ENCODE measurements at regions not wholly inside any gene's neighbourhood (a gene's known extent, or its start where the extent isn't known, plus 50 kb on each side); places are given as distances from the start of the nearest gene placed in this dataset.
A peak's percentile ranks its signal among the peaks of the same experiment; 100 is the strongest.
"Not testable (repeated sequence)": the region's sequence is repeated elsewhere in the genome, so short reads cannot be mapped to it uniquely, and the experiment has no call there.

- TF ChIP-seq ZBTB33 (IDR thresholded peaks at IDR 0.05) (no peak), EGR1 (IDR thresholded peaks at IDR 0.05; ENCODE audit: low read depth in 2 of 2) (no peak), FOXA1 (IDR thresholded peaks at IDR 0.05) (no peak), TAF1 (conservative IDR thresholded peaks at IDR 0.05) (no peak), MAX (IDR thresholded peaks at IDR 0.05) (no peak)
Measured at GRCh38 chr3:8312685-8313084, 188.9 kb upstream of the LMCD1 start (continued).

- no peak overlapping the region for H3K9ac ChIP-seq (ENCODE audit: low read depth in 1 of 2, low read length in 2 of 2)
- no peak overlapping the region for H3K27ac ChIP-seq (ENCODE audit: low read depth in 1 of 2, low read length in 2 of 2)
- no peaks in the 10 kb centered on the region for H3K27me3 ChIP-seq (ENCODE audit: control insufficient read depth in 4 of 4, insufficient read depth in 4 of 4, low read length in 3 of 4)
- H3K36me3 ChIP-seq (ENCODE audit: control insufficient read depth in 4 of 4, insufficient read depth in 3 of 4, low read depth in 1 of 4, low read length in 3 of 4), result no peaks in the 10 kb centered on the region
- H3K9me3 ChIP-seq (ENCODE audit: control insufficient read depth in 4 of 4, low read length in 3 of 4), result no peaks in the 10 kb centered on the region
- DNase-seq (ENCODE audit: low spot score), result no peak
- no peaks in the 10 kb centered on the region for H3K4me1 ChIP-seq (ENCODE audit: control insufficient read depth in 4 of 4, insufficient read depth in 4 of 4, low read length in 3 of 4)
- no peak for TF ChIP-seq FOXA2 (IDR thresholded peaks at IDR 0.05)
- 64% methylated on average over 5 of the region's 5 CpGs for WGBS
- H3K4me3 ChIP-seq (ENCODE audit: low read depth in 1 of 3, low read length in 3 of 3), result no peak overlapping the region
Measured at GRCh38 chr3:8313560-8314267, 187.9 kb upstream of the LMCD1 start.

- 94% methylated on average over 3 of the region's 3 CpGs for WGBS
Measured at GRCh38 chr3:8315526-8315925, 186.1 kb upstream of the LMCD1 start.

GRCh38 chr3:8317661-8318649, 183.7 kb upstream of the LMCD1 start:
- TF ChIP-seq GABPA (IDR thresholded peaks at IDR 0.05 in 1 of 2, conservative IDR thresholded peaks at IDR 0.05 in 1 of 2), result no peak
- TF ChIP-seq REST (IDR thresholded peaks at IDR 0.05), result peak; percentile 60
- 87% methylated on average over 8 of the region's 8 CpGs for WGBS
- no peaks in the 10 kb centered on the region for H3K9me3 ChIP-seq (ENCODE audit: control insufficient read depth in 4 of 4, low read length in 3 of 4)
- no peaks in the 10 kb centered on the region for H3K36me3 ChIP-seq (ENCODE audit: control insufficient read depth in 4 of 4, insufficient read depth in 3 of 4, low read depth in 1 of 4, low read length in 3 of 4)
- no peak overlapping the region for H3K4me3 ChIP-seq (ENCODE audit: low read depth in 1 of 3, low read length in 3 of 3)
- no peaks in the 10 kb centered on the region for H3K4me1 ChIP-seq (ENCODE audit: control insufficient read depth in 4 of 4, insufficient read depth in 4 of 4, low read length in 3 of 4)
- H3K27me3 ChIP-seq (ENCODE audit: control insufficient read depth in 4 of 4, insufficient read depth in 4 of 4, low read length in 3 of 4), result no peaks in the 10 kb centered on the region
- H3K9ac ChIP-seq (ENCODE audit: low read depth in 1 of 2, low read length in 2 of 2), result no peak overlapping the region
- no peak for DNase-seq (ENCODE audit: low spot score)
- H3K27ac ChIP-seq (ENCODE audit: low read depth in 1 of 2, low read length in 2 of 2), result no peak overlapping the region

More at GRCh38 chr3:8315526-8315925, 186.1 kb upstream of the LMCD1 start:
- H3K36me3 ChIP-seq (ENCODE audit: control insufficient read depth in 4 of 4, insufficient read depth in 3 of 4, low read depth in 1 of 4, low read length in 3 of 4); H3K4me1 ChIP-seq (ENCODE audit: control insufficient read depth in 4 of 4, insufficient read depth in 4 of 4, low read length in 3 of 4); H3K9me3 ChIP-seq (ENCODE audit: control insufficient read depth in 4 of 4, low read length in 3 of 4); H3K27me3 ChIP-seq (ENCODE audit: control insufficient read depth in 4 of 4, insufficient read depth in 4 of 4, low read length in 3 of 4); H3K4me3 ChIP-seq (ENCODE audit: low read depth in 1 of 3, low read length in 3 of 3); DNase-seq (ENCODE audit: low spot score); H3K9ac ChIP-seq (ENCODE audit: low read depth in 1 of 2, low read length in 2 of 2); H3K27ac ChIP-seq (ENCODE audit: low read depth in 1 of 2, low read length in 2 of 2): not testable (repeated sequence)
